HG03097 (cell line): ENCODE measurements at regions not wholly inside any gene's neighbourhood (a gene's known extent, or its start where the extent isn't known, plus 50 kb on each side); places are given as distances from the start of the nearest gene placed in this dataset.
"Not testable (repeated sequence)": the region's sequence is repeated elsewhere in the genome, so short reads cannot be mapped to it uniquely, and the experiment has no call there.

Experiments used
- ATAC-seq: cut with Tn5 transposase; IDR thresholded peaks from one replicate; pipeline ENCODE4 v1.9.1; 2021; ENCODE audit not compliant: unreplicated experiment, low FRiP score

- ATAC-seq: no peak
Measured at GRCh38 chr10:32217216-32217615, 129.7 kb downstream of the EPC1 start.

- ATAC-seq: not testable (repeated sequence)
Measured at GRCh38 chr10:32213838-32214237, 133.1 kb downstream of the EPC1 start.

- no peak for ATAC-seq
Measured at GRCh38 chr10:32211046-32211363, 136.0 kb downstream of the EPC1 start.

- no peak for ATAC-seq
Measured at GRCh38 chr10:32210306-32211045, 136.5 kb downstream of the EPC1 start.

- not testable (repeated sequence) for ATAC-seq
Measured at GRCh38 chr10:32208005-32208404, 139.0 kb downstream of the EPC1 start.

GRCh38 chr10:32207544-32207943, 139.4 kb downstream of the EPC1 start:
- no peak for ATAC-seq

- no peak for ATAC-seq
Measured at GRCh38 chr10:32205670-32206069, 141.3 kb downstream of the EPC1 start.

GRCh38 chr10:32204606-32205005, 142.4 kb downstream of the EPC1 start:
- ATAC-seq: no peak

- ATAC-seq: no peak
Measured at GRCh38 chr10:32199714-32200394, 143.6 kb upstream of the KIF5B start.

- ATAC-seq: no peak
Measured at GRCh38 chr10:32197423-32197822, 141.2 kb upstream of the KIF5B start.

GRCh38 chr10:32190890-32191491, 134.8 kb upstream of the KIF5B start:
- ATAC-seq: peak; percentile 68

GRCh38 chr10:32189400-32190084, 133.3 kb upstream of the KIF5B start:
- no peak for ATAC-seq

GRCh38 chr10:32188601-32189000, 132.4 kb upstream of the KIF5B start:
- ATAC-seq: not testable (repeated sequence)

GRCh38 chr10:32187686-32188085, 131.5 kb upstream of the KIF5B start:
- ATAC-seq: no peak

GRCh38 chr10:32183652-32184051, 127.4 kb upstream of the KIF5B start:
- ATAC-seq: not testable (repeated sequence)

- no peak for ATAC-seq
Measured at GRCh38 chr10:32182476-32182875, 126.3 kb upstream of the KIF5B start.

GRCh38 chr10:32180390-32181280, 124.4 kb upstream of the KIF5B start:
- no peak for ATAC-seq

- no peak for ATAC-seq
Measured at GRCh38 chr10:32179836-32180235, 123.6 kb upstream of the KIF5B start.

GRCh38 chr10:32177594-32177993, 121.4 kb upstream of the KIF5B start:
- not testable (repeated sequence) for ATAC-seq

GRCh38 chr10:32175629-32176028, 119.4 kb upstream of the KIF5B start:
- no peak for ATAC-seq
